Lung (tissue), 11 donors: ENCODE measurements at regions not wholly inside any gene's neighbourhood (a gene's known extent, or its start where the extent isn't known, plus 50 kb on each side); places are given as distances from the start of the nearest gene placed in this dataset.

Experiments
- ATAC-seq: fragments of 200-7000 bp; cut with Tn5 transposase; one replicate; pipeline ENCODE4 v1.9.1; 2020; ENCODE audit warnings: moderate number of reproducible peaks; ENCODE audit not compliant: insufficient read depth, low FRiP score
- DNase-seq, 3 donors: peaks; one replicate each; pipeline ENCODE4 v3.0.0-alpha.2; 2013 to 2017
- H3K27ac ChIP-seq, 2 donors: one replicate each; pipeline ENCODE4 v1.5.1; 2013; ENCODE audit warnings: mild to moderate bottlenecking in 2 of 2, moderate library complexity in 2 of 2, control low read depth in 1 of 2, inconsistent platforms in 1 of 2, low read depth in 1 of 2, low read length in 1 of 2
- H3K27me3 ChIP-seq, 3 donors: one replicate each; pipeline ENCODE4 v1.5.1; 2013; ENCODE audit warnings: low read length in 2 of 3; ENCODE audit not compliant: control insufficient read depth in 3 of 3, insufficient read depth in 3 of 3
- H3K36me3 ChIP-seq, 4 donors: one replicate each; pipeline ENCODE4 v1.5.1; 2013; ENCODE audit warnings: low read length in 4 of 4, mild to moderate bottlenecking in 1 of 4, moderate library complexity in 1 of 4; ENCODE audit not compliant: control insufficient read depth in 4 of 4, insufficient read depth in 4 of 4
- H3K4me1 ChIP-seq, 5 donors: one replicate each; pipeline ENCODE4 v1.5.1; 2013; ENCODE audit warnings: low read length in 5 of 5, mild to moderate bottlenecking in 2 of 5, moderate library complexity in 1 of 5; ENCODE audit not compliant: control insufficient read depth in 5 of 5, insufficient read depth in 5 of 5
- H3K4me3 ChIP-seq: one replicate; pipeline ENCODE4 v1.5.1; 2013; ENCODE audit warnings: mild to moderate bottlenecking, control low read depth, moderate library complexity
- H3K9ac ChIP-seq, 2 donors: one replicate each; pipeline ENCODE4 v1.5.1; 2013; ENCODE audit warnings: low read length in 2 of 2, control low read depth in 1 of 2; ENCODE audit not compliant: insufficient read depth in 1 of 2
- H3K9me3 ChIP-seq, 4 donors: one replicate each; pipeline ENCODE4 v1.5.1; 2013; ENCODE audit warnings: low read length in 3 of 4, mild to moderate bottlenecking in 1 of 4, moderate library complexity in 1 of 4; ENCODE audit not compliant: control insufficient read depth in 4 of 4, insufficient read depth in 3 of 4
- CTCF ChIP-seq: IDR thresholded peaks from 2 replicates; pipeline ENCODE4 v1.5.1; 2012; ENCODE audit warnings: mild to moderate bottlenecking; ENCODE audit errors: control extremely low read depth, extremely low read depth
- WGBS, 2 donors: extraction: QIAGEN DNeasy Blood & Tissue Kit; methylation state at CpG; one replicate each; pipeline ENCODE4 v1.1.7; 2013; 5-methylcytosine and 5-hydroxymethylcytosine counted together
- donor health status: control.
- donor health status: control.
- donor health status: Bipolar disorder and iron deficiency.
- donor health status: healthy.
- donor health status: DM: yes; HTN: yes; CAD: no.

- Histone ChIP-seq H3K4me1 (no peaks in the 10 kb centered on the region), H3K27me3 (peaks cover 0 to 3% (median 0%) of the 10 kb centered on the region in 3 donors), H3K9ac (no peak overlapping the region), H3K27ac (no peak overlapping the region), H3K9me3 (no peaks in the 10 kb centered on the region), H3K4me3 (no peak overlapping the region), H3K36me3 (no peaks in the 10 kb centered on the region)
- ATAC-seq (no peak), DNase-seq (peak in 2 of 3 donors; percentile 1 to 26)
- TF ChIP-seq CTCF, result no peak
- WGBS, 2 donors, result 80 to 88% methylated on average over 4 to 6 of the region's 6 CpGs
These were observed 481.0 kb downstream of the SH2D1A start for GRCh38 chrX:124827258-124827845.

- Histone ChIP-seq H3K36me3 (no peaks in the 10 kb centered on the region), H3K4me3 (no peak overlapping the region), H3K9me3 (no peaks in the 10 kb centered on the region), H3K9ac (no peak overlapping the region), H3K4me1 (no peaks in the 10 kb centered on the region), H3K27ac (no peak overlapping the region), H3K27me3 (peaks cover 0 to 2% (median 0%) of the 10 kb centered on the region in 3 donors)
- DNase-seq (no peak), ATAC-seq (no peak)
- WGBS, 2 donors, result 73 to 77% methylated on average over 5 of the region's 5 CpGs
- TF ChIP-seq CTCF, result no peak
These were observed 483.6 kb downstream of the SH2D1A start for GRCh38 chrX:124829930-124830329.

- Histone ChIP-seq H3K4me3 (no peak overlapping the region), H3K36me3 (no peaks in the 10 kb centered on the region), H3K9ac (no peak overlapping the region), H3K27me3 (peaks cover 0 to 6% (median 4%) of the 10 kb centered on the region in 3 donors), H3K9me3 (no peaks in the 10 kb centered on the region), H3K27ac (no peak overlapping the region), H3K4me1 (no peaks in the 10 kb centered on the region)
- WGBS, 2 donors, result 76 to 91% methylated on average over 3 of the region's 3 CpGs
- DNase-seq (no peak), ATAC-seq (no peak)
- TF ChIP-seq CTCF, result no peak
These were observed 482.9 kb upstream of the TEX13C start for GRCh38 chrX:124836786-124837185.

- no peak for DNase-seq
- WGBS, 2 donors, result 59 to 70% methylated on average over 2 of the region's 2 CpGs
These were observed 477.5 kb upstream of the TEX13C start for GRCh38 chrX:124842205-124842604.

More at GRCh38 chrX:124842205-124842604, 477.5 kb upstream of the TEX13C start:
- Histone ChIP-seq H3K36me3 (no peaks in the 10 kb centered on the region), H3K27me3 (peaks cover 0 to 6% (median 6%) of the 10 kb centered on the region in 3 donors), H3K4me3 (no peak overlapping the region), H3K27ac (no peak overlapping the region), H3K9me3 (no peaks in the 10 kb centered on the region), H3K4me1 (no peaks in the 10 kb centered on the region), H3K9ac (no peak overlapping the region)
- ATAC-seq, result no peak
- no peak for TF ChIP-seq CTCF
